Caki2 (cell line): ENCODE measurements at regions not wholly inside any gene's neighbourhood (a gene's known extent, or its start where the extent isn't known, plus 50 kb on each side); places are given as distances from the start of the nearest gene placed in this dataset.
A peak's percentile ranks its signal among the peaks of the same experiment; 100 is the strongest.
"Not testable (repeated sequence)": the region's sequence is repeated elsewhere in the genome, so short reads cannot be mapped to it uniquely, and the experiment has no call there.

Source experiments
- DNase-seq: peaks from one replicate; pipeline ENCODE4 v3.0.0-alpha.2; 2015; ENCODE audit warnings: low read depth
- in situ Hi-C: cut with HindIII; loops from 2 replicates; pipeline ENCODE4 v1.10.0; 2016; ENCODE audit warnings: low sequenced_read_pairs, low pct_unique_long_range_greater_than_20kb, mixed read lengths

- no peak for DNase-seq
- in situ Hi-C loops, result no loop called here
Observed at GRCh38 chr13:111437856-111438547, 117.6 kb downstream of the TEX29 start.

DNA sequence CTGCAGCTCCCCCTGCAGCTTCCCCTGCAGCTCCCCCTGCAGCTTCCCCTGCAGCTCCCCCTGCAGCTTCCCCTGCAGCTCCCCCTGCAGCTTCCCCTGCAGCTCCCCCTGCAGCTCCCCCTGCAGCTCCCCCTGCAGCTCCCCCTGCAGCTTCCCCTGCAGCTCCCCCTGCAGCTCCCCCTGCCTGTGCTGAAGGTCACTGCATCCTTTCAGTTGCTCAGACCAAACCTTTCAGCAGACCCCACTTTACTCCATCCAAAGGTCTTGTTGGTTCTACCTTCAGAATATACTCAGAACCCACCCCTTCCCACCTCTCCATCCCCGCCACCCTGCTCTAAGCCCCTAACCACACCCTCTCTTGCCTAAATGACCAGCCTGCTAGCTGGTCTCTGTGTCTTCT lies 120.0 kb downstream of the TEX29 start:
- in situ Hi-C loops, DNase-seq: not testable (repeated sequence)

GRCh38 chr13:111443981-111444380 lies 123.5 kb downstream of the TEX29 start:
- DNase-seq, result no peak
- in situ Hi-C loops, result no loop called here

- in situ Hi-C loops, result no loop called here
- no peak for DNase-seq
Observed at GRCh38 chr13:111448504-111448903, 128.1 kb downstream of the TEX29 start.

DNA sequence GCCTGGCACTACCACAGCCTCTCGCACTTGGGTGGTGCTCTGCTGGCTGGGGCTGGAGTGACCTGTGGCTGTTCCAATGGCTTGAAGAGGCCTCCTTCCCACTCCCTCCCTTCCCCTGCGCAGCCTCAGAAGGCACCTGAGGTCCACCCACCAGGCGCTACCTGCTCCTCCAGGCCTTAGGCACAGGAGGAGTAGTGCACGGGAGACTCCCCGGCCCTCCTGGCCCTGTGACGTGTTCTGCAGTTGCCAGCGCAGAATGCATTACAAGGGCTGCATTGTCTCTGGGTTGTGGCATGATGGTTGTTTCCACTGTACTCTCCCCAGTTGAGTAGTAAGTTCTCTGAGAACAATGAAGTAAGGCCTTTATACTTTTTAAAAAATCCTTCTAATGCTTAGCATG lies 128.6 kb downstream of the TEX29 start:
- DNase-seq, result no peak
- in situ Hi-C loops, result no loop called here

DNA sequence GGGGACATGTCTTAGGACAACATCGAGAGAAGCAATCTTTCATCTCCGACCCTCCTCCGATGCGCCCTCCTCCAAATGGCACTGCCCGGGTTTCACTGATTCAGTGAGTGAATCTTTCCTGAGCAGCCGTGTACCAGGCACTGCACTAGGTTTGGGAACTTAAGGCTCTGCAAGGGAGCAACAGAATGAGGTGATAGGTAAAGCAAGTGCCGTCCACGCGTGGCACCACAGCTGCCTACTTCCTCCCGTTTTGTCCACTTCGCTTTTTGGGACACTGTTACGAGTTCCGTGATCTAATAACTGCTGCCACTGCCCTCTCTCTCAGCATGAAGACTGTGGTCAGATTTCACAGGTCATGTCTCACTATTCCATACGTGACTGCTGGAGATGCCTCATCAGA lies 131.0 kb downstream of the TEX29 start:
- in situ Hi-C loops, result no loop called here

GRCh38 chr13:111456452-111457230 lies 136.2 kb downstream of the TEX29 start:
- DNase-seq, result no peak
- in situ Hi-C loops, result no loop called here

More for the DNA sequence above, 131.0 kb downstream of the TEX29 start:
- no peak for DNase-seq

- in situ Hi-C loops, result no loop called here
- no peak for DNase-seq
Observed at GRCh38 chr13:111458001-111458531, 137.6 kb downstream of the TEX29 start.

- in situ Hi-C loops, result no loop called here
Observed at GRCh38 chr13:111458739-111459138, 138.3 kb downstream of the TEX29 start.

DNA sequence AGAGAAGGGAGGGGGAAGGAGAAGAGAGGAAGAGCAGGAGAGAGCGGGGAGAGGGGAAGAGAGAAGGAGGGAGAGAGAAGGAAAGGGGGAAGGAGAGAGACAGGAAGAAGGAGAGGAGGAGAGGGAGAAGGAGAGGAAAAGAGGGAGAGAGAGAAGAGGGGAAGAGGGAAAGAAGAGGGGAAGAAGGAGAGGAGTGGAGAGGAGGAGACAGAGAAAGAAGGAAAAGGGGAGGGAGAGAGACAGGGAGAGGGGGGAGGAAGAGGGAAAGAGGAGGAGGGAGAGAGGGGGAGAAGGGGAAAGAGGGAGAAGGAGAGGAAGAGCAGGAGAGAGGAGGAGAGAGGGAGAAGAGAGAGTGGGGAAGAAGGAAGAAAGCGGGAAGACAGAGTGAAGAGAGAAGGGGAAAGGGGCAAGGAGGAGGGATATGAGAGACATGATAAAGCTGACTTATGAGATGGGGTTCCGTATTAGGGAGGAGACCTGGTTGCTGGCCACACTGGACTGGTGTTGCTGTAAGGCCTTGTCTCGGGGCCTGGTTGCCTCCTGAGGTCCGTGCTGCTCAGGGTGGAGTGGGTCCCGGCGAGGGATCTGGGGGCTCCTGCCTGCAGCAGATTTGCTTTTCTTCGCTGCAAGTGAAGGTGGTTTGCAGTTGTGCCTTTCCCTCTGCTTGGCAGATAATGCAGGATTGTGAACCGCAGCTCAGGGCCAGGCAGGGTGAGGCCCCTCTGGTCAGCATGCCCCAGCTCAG lies 139.5 kb downstream of the TEX29 start:
- DNase-seq, result no peak
- in situ Hi-C loops, result no loop called here

More at GRCh38 chr13:111458739-111459138, 138.3 kb downstream of the TEX29 start:
- DNase-seq, result no peak

DNA sequence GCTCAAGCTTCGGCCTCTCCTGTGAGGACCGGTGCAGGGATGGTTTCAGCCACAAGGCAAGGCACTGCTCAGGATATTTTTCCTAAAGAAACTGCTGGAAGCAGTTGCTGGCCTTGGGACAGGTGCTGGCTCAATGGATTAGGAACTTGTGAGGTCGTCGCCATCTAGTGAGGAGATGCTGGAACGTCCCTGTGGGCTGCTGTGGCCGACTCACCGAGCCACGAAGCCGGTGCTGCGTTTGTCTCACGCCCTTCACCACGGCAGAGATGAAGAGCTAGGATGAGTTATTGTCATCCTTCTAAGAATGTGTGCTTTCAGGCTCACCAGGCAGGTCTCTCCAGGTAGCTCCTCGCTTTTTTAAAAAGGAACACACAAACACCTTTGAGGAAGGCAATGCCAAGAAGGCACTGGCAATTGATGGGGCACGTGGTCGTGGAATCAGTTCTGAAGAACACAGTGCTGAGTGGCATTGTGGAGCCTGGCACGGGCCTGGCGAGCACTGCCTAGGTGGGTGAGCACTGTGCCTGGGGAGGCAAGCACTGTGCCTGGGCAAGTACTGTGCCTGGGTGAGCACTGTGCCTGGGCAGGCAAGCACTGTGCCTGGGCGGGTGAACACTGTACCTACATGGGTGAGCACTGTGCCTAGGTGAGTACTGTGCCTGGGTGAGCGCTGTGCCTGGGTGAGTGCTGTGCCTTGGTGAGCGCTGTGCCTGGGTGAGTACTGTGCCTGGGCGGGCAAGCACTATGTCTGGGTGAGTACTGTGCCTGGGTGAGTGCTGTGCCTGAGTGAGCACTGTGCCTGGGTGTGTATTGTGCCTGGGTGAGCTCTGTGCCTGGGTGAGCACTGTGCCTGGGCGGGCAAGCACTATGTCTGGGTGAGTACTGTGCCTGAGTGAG lies 140.4 kb downstream of the TEX29 start:
- in situ Hi-C loops, result no loop called here
- DNase-seq, result peak; percentile 8

DNA sequence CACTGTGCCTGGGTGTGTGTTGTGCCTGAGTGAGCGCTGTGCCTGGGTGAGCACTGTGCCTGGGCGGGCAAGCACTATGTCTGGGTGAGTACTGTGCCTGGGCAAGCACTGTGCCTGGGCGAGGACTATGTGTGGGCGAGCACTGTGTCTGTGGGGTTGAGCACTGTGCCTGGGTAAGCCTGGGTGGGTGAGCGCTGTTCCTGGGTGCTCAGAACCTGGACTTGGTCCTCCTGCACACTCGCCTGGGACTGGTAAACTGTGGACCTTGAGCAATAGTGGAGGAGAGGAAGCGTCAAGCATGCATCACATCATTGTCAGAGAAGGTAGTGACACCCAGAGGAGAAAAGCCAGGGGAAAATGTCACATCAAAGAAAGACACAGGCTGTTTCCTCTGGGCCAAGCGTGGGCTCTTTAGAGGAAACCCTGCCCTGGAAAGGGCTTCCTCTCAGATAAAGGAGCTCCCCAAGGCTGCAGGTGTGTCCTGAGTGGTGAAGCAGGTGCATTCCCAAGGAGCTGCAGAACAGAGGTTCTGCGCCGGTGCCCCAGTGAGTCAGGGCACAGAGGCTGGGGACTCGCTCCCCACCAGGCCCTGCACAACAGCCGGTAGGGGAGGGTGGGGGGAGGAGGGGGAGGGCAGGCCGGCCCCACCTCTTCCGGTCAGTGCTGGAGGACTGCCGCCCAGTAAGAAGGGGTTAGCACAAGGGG lies 141.2 kb downstream of the TEX29 start:
- no peak for DNase-seq
- in situ Hi-C loops, result no loop called here

GRCh38 chr13:111462221-111462764 lies 141.9 kb downstream of the TEX29 start:
- in situ Hi-C loops, result no loop called here

DNA sequence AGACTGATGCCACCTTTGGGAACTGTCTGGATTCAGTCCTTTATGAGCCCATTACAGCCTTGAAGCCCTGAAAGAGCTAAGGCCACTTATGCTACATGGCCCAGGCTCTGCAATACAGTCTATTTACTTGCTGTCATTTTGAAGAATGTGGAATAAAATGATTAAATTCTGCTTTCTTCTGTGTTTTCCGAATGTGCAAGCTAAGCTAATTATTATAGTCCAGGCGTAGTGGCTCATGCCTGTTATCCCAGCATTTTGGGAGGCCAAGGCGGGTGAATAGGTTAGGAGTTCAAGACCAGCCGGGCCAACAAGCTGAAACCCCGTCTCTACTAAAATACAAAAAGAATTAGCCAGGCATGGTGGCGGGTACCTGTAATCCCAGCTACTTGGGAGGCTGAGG lies 142.5 kb downstream of the TEX29 start:
- in situ Hi-C loops, result no loop called here
- DNase-seq, result no peak

More at GRCh38 chr13:111462221-111462764, 141.9 kb downstream of the TEX29 start:
- no peak for DNase-seq

DNA sequence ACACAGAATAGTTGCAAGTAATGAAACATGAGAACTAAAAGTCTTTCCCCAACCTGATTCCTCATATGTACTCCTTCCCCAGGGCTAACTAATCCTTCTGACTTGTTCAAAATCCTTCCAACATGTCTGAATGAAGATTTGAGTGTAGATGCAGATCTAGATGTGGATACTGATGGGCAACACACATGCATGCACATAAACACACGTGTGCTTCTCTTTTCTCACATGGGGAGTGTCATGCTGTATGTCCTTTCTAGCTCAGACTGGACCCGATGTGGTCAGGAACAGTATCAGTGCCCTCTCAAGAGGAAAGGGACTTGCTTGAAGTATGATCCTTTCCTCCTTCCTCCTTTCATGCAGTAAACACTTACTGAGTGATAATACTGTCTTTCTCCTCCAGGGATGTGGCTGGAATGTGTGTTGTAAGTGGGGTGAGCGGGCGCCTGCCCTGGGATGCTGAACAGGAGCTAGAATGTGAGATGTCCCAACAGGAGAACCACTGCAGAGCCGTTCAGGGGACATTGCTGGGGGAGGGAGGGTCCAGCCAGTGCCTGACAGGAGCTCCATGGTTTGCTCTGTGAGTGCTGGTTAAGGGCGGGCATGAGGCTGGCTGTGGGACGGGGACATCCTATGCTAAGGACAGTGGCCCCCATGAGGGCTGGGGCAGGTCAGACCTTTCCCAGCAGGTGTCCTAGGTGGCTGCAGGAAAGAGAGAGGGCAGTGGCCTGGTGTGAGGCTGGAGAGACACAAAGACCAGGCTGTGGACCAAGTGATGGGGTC lies 146.9 kb downstream of the TEX29 start:
- in situ Hi-C loops, result no loop called here
- DNase-seq, result no peak
